Loucy (cell line): ENCODE measurements at regions not wholly inside any gene's neighbourhood (a gene's known extent, or its start where the extent isn't known, plus 50 kb on each side); places are given as distances from the start of the nearest gene placed in this dataset.

Experiments
- H2AFZ ChIP-seq: fragments of 200-600 bp; sonication (generic); 2 replicates; pipeline ENCODE4 v1.6.0; 2016; ENCODE audit warnings: antibody characterized with exemption, mild to moderate bottlenecking, low read length, moderate library complexity
- H3F3A ChIP-seq: fragments of 200-600 bp; 2 replicates; pipeline ENCODE4 v1.6.0; 2016; ENCODE audit warnings: antibody characterized with exemption, low read depth, mild to moderate bottlenecking
- H3K27me3 ChIP-seq: fragments of 200-600 bp; sonication (generic); 2 replicates; pipeline ENCODE4 v1.6.1; 2014; ENCODE audit warnings: low read length, mild to moderate bottlenecking; ENCODE audit not compliant: insufficient read depth, poor library complexity, severe bottlenecking
- H3K36me3 ChIP-seq: fragments of 200-600 bp; sonication (generic); 2 replicates; pipeline ENCODE4 v1.6.1; 2016; ENCODE audit warnings: low read length; ENCODE audit not compliant: insufficient read depth
- H3K4me1 ChIP-seq: fragments of 200-600 bp; sonication (generic); 2 replicates; pipeline ENCODE4 v1.5.1; 2014; ENCODE audit warnings: low read length, mild to moderate bottlenecking; ENCODE audit not compliant: insufficient read depth, poor library complexity, severe bottlenecking
- H3K4me2 ChIP-seq: fragments of 200-600 bp; sonication (generic); 2 replicates; pipeline ENCODE4 v1.6.0; 2014; ENCODE audit warnings: antibody characterized with exemption, low read length, low read depth, mild to moderate bottlenecking; ENCODE audit not compliant: poor library complexity, severe bottlenecking
- H3K4me3 ChIP-seq: fragments of 200-600 bp; sonication (generic); 2 replicates; pipeline ENCODE4 v1.5.1; 2014; ENCODE audit warnings: low read length, mild to moderate bottlenecking, mixed read lengths; ENCODE audit not compliant: poor library complexity, severe bottlenecking
- H3K79me2 ChIP-seq: fragments of 200-600 bp; sonication (generic); 2 replicates; pipeline ENCODE4 v1.6.1; 2014; ENCODE audit warnings: low read length; ENCODE audit not compliant: insufficient read depth
- H3K9ac ChIP-seq: fragments of 200-600 bp; sonication (generic); 2 replicates; pipeline ENCODE4 v1.6.0; 2014; ENCODE audit warnings: mild to moderate bottlenecking, low read depth, low read length, moderate library complexity; ENCODE audit not compliant: poor library complexity, severe bottlenecking
- H3K9me2 ChIP-seq: fragments of 200-600 bp; sonication (generic); replicated peaks from 2 replicates; pipeline ENCODE4 v1.6.1; 2016; ENCODE audit warnings: low read depth, low read length, mixed read lengths
- H3K9me3 ChIP-seq: fragments of 200-600 bp; sonication (generic); 2 replicates; pipeline ENCODE4 v1.6.1; 2014; ENCODE audit warnings: mild to moderate bottlenecking, antibody characterized with exemption, low read length, low read depth; ENCODE audit not compliant: insufficient read depth
- H4K20me1 ChIP-seq: fragments of 200-600 bp; sonication (generic); 2 replicates; pipeline ENCODE4 v1.6.0; 2014; ENCODE audit warnings: antibody characterized with exemption, low read length, mild to moderate bottlenecking; ENCODE audit not compliant: insufficient read depth, poor library complexity, severe bottlenecking
- CTCF ChIP-seq: fragments of 200-600 bp; sonication (generic); conservative IDR thresholded peaks from 2 replicates; pipeline ENCODE4 v1.5.1; 2014; ENCODE audit warnings: mild to moderate bottlenecking, antibody characterized with exemption, low read length
- EZH2phosphoT487 ChIP-seq: fragments of 200-600 bp; IDR thresholded peaks from 2 replicates; pipeline ENCODE4 v1.6.1; 2018; ENCODE audit warnings: antibody characterized with exemption, mild to moderate bottlenecking, moderate library complexity, borderline replicate concordance

GRCh38 chr4:57501720-57502119 is 391.5 kb upstream of the IGFBP7 start:
- Histone ChIP-seq H3F3A (no peaks in the 10 kb centered on the region), H4K20me1 (no peaks in the 10 kb centered on the region), H3K4me3 (no peak overlapping the region), H3K36me3 (no peaks in the 10 kb centered on the region), H3K9ac (no peak overlapping the region), H3K27me3 (no peaks in the 10 kb centered on the region), H3K4me1 (no peaks in the 10 kb centered on the region), H3K4me2 (no peak overlapping the region), H3K9me3 (no peaks in the 10 kb centered on the region), H3K9me2 (no peaks in the 10 kb centered on the region), H3K79me2 (no peaks in the 10 kb centered on the region), H2AFZ (no peak overlapping the region)
- no peak for TF ChIP-seq CTCF
- TF ChIP-seq EZH2phosphoT487: no peak

GRCh38 chr4:57499786-57500185 is 389.6 kb upstream of the IGFBP7 start:
- Histone ChIP-seq H3K4me2 (no peak overlapping the region), H3K27me3 (no peaks in the 10 kb centered on the region), H3K4me3 (no peak overlapping the region), H3K36me3 (no peaks in the 10 kb centered on the region), H3F3A (no peaks in the 10 kb centered on the region), H3K9me2 (no peaks in the 10 kb centered on the region), H3K9me3 (no peaks in the 10 kb centered on the region), H3K79me2 (no peaks in the 10 kb centered on the region), H3K4me1 (no peaks in the 10 kb centered on the region), H2AFZ (no peak overlapping the region), H3K9ac (no peak overlapping the region), H4K20me1 (no peaks in the 10 kb centered on the region)
- TF ChIP-seq EZH2phosphoT487: no peak

- H3K9me2 ChIP-seq: no peaks in the 10 kb centered on the region
- no peak overlapping the region for H3K9ac ChIP-seq
- no peak overlapping the region for H3K4me2 ChIP-seq
- no peak overlapping the region for H3K4me3 ChIP-seq
- no peaks in the 10 kb centered on the region for H3F3A ChIP-seq
- H3K79me2 ChIP-seq: no peaks in the 10 kb centered on the region
- H3K36me3 ChIP-seq: no peaks in the 10 kb centered on the region
- H3K27me3 ChIP-seq: no peaks in the 10 kb centered on the region
- H3K9me3 ChIP-seq: no peaks in the 10 kb centered on the region
- H4K20me1 ChIP-seq: no peaks in the 10 kb centered on the region
- H3K4me1 ChIP-seq: no peaks in the 10 kb centered on the region
- H2AFZ ChIP-seq: no peak overlapping the region
- TF ChIP-seq CTCF: no peak
- no peak for TF ChIP-seq EZH2phosphoT487
Observed at GRCh38 chr4:57498251-57498650, 388.1 kb upstream of the IGFBP7 start.

GRCh38 chr4:57496697-57497471 is 386.7 kb upstream of the IGFBP7 start:
- Histone ChIP-seq H2AFZ (no peak overlapping the region), H3K4me2 (no peak overlapping the region), H3K9me3 (no peaks in the 10 kb centered on the region), H3K9ac (no peak overlapping the region), H4K20me1 (no peaks in the 10 kb centered on the region), H3K9me2 (no peaks in the 10 kb centered on the region), H3F3A (no peaks in the 10 kb centered on the region), H3K27me3 (no peaks in the 10 kb centered on the region), H3K4me3 (no peak overlapping the region), H3K79me2 (no peaks in the 10 kb centered on the region), H3K36me3 (no peaks in the 10 kb centered on the region), H3K4me1 (no peaks in the 10 kb centered on the region)
- TF ChIP-seq CTCF (no peak), EZH2phosphoT487 (no peak)
